SJSA1 (cell line): ENCODE measurements at regions not wholly inside any gene's neighbourhood (a gene's known extent, or its start where the extent isn't known, plus 50 kb on each side); places are given as distances from the start of the nearest gene placed in this dataset.

Source experiments
- DNase-seq, 2 experiments: peaks; one replicate each; pipeline ENCODE4 v3.0.0-alpha.2; 2015 to 2020; ENCODE audit warnings: low spot score in 2 of 2, low read depth in 1 of 2
- H3K27ac ChIP-seq: fragments of 250-450 bp; sonication (Bioruptor Pico); 2 replicates; pipeline ENCODE4 v1.5.1; 2020; ENCODE audit warnings: mild to moderate bottlenecking, moderate library complexity
- H3K27me3 ChIP-seq: fragments of 250-450 bp; sonication (Bioruptor Pico); replicated peaks from 2 replicates; pipeline ENCODE4 v1.5.1; 2020; ENCODE audit warnings: mild to moderate bottlenecking, moderate library complexity
- H3K36me3 ChIP-seq: fragments of 250-450 bp; sonication (Bioruptor Pico); 2 replicates; pipeline ENCODE4 v1.5.1; 2020; ENCODE audit warnings: mild to moderate bottlenecking
- H3K4me1 ChIP-seq: fragments of 250-450 bp; sonication (Bioruptor Pico); replicated peaks from 2 replicates; pipeline ENCODE4 v1.6.1; 2021; ENCODE audit warnings: mild to moderate bottlenecking
- H3K4me3 ChIP-seq: fragments of 250-450 bp; sonication (Bioruptor Pico); 2 replicates; pipeline ENCODE4 v1.5.1; 2020; ENCODE audit warnings: mild to moderate bottlenecking
- H3K9me3 ChIP-seq: fragments of 250-450 bp; sonication (Bioruptor Pico); replicated peaks from 2 replicates; pipeline ENCODE4 v1.5.1; 2020; ENCODE audit warnings: mild to moderate bottlenecking

- no peaks in the 10 kb centered on the region for H3K27me3 ChIP-seq
- H3K36me3 ChIP-seq = no peaks in the 10 kb centered on the region
- H3K4me3 ChIP-seq = no peak overlapping the region
- no peaks in the 10 kb centered on the region for H3K9me3 ChIP-seq
- no peaks in the 10 kb centered on the region for H3K4me1 ChIP-seq
- no peak for DNase-seq
- H3K27ac ChIP-seq = no peak overlapping the region
Measured at GRCh38 chr10:120403109-120403508, 53.9 kb upstream of the PLPP4 start.

- Histone ChIP-seq H3K27me3 (no peaks in the 10 kb centered on the region), H3K4me3 (no peak overlapping the region), H3K4me1 (no peaks in the 10 kb centered on the region), H3K36me3 (no peaks in the 10 kb centered on the region), H3K27ac (no peak overlapping the region), H3K9me3 (no peaks in the 10 kb centered on the region)
- no peak for DNase-seq
Measured at GRCh38 chr10:120406376-120406775, 50.7 kb upstream of the PLPP4 start.
